Right lobe of liver (tissue), 6 donors: ENCODE measurements at regions not wholly inside any gene's neighbourhood (a gene's known extent, or its start where the extent isn't known, plus 50 kb on each side); places are given as distances from the start of the nearest gene placed in this dataset.

Source experiments
- ATAC-seq, 4 donors: fragments of 200-7000 bp; cut with Tn5 transposase; one replicate each; pipeline ENCODE4 v1.9.1; 2020; ENCODE audit warnings: mild to moderate bottlenecking in 4 of 4, moderate library complexity in 4 of 4
- DNase-seq, 3 donors: peaks; one replicate each; pipeline ENCODE4 v3.0.0-alpha.2; 2020
- H3K27ac ChIP-seq, 3 donors: fragments of 200-600 bp; one replicate each; pipeline ENCODE4 v1.8.0; 2022
- H3K27me3 ChIP-seq, 2 donors: fragments of 200-600 bp; one replicate each; pipeline ENCODE4 v1.8.0; 2022
- H3K36me3 ChIP-seq, 4 donors: fragments of 200-600 bp; sonication (generic) in 1 of 4; one replicate each; pipeline versions ENCODE4 v1.5.1 to v1.8.0; 2017 to 2022; ENCODE audit warnings: control low read depth in 1 of 4
- H3K4me1 ChIP-seq, 4 donors: fragments of 200-600 bp; sonication (generic) in 1 of 4; one replicate each; pipeline versions ENCODE4 v1.5.1 to v1.8.0; 2017 to 2022; ENCODE audit warnings: control low read depth in 1 of 4
- H3K4me3 ChIP-seq, 3 donors: fragments of 200-600 bp; one replicate each; pipeline ENCODE4 v1.8.0; 2022
- H3K9me3 ChIP-seq, 4 donors: fragments of 200-600 bp; sonication (generic) in 1 of 4; one replicate each; pipeline versions ENCODE4 v1.5.1 to v1.8.0; 2017 to 2022; ENCODE audit warnings: control low read depth in 1 of 4
- CTCF ChIP-seq, 4 donors: fragments of 200-600 bp in 3 of 4; fragments of 450-650 bp in 1 of 4; IDR thresholded peaks; one replicate each; pipeline versions ENCODE4 v1.5.1 to v1.8.0; 2016 to 2022; ENCODE audit warnings: antibody characterized with exemption in 4 of 4, mild to moderate bottlenecking in 2 of 4
- POLR2A ChIP-seq: fragments of 450-650 bp; IDR thresholded peaks from one replicate; pipeline ENCODE4 v1.6.1; 2017; ENCODE audit warnings: antibody characterized with exemption, mild to moderate bottlenecking
- whole genome bisulfite sequencing: methylation state at CpG from one replicate; pipeline ENCODE4 v1.1.6; 2018; ENCODE audit warnings: low coverage, low lambda C conversion rate; ENCODE audit not compliant: insufficient coverage; ENCODE audit errors: missing lambda C conversion rate; 5-methylcytosine and 5-hydroxymethylcytosine counted together
- intact Hi-C, 2 donors: fragments of 100-400 bp; cut with DNase I; formaldehyde crosslinking; loops; one replicate each; pipeline versions ENCODE4 v1.11.2 to v1.14.1; 2022
- donor health status: DM: no; HTN: yes; CAD: no.
- donor health status: DM: no; HTN: no; CAD: no.
- donor health status: DM: no; HTN: no; CAD: no.
- donor health status: DM: no; HTN: yes; CAD: no.
- donor health status: DM: no; HTN: yes; CAD: no.

GRCh38 chr3:154782151-154782550 lies 298.0 kb upstream of the MME start:
- DNase-seq = no peak
- no peak for TF ChIP-seq CTCF (IDR thresholded peaks at IDR 0.05)
- TF ChIP-seq POLR2A = no peak
- intact Hi-C loops = no loop called here
- WGBS = 55% methylated on average over 2 of the region's 2 CpGs
- H3K4me1 ChIP-seq = no peaks in the 10 kb centered on the region
- no peaks in the 10 kb centered on the region for H3K27me3 ChIP-seq
- no peak overlapping the region for H3K27ac ChIP-seq
- no peaks in the 10 kb centered on the region for H3K36me3 ChIP-seq
- H3K4me3 ChIP-seq = no peak overlapping the region
- H3K9me3 ChIP-seq = no peaks in the 10 kb centered on the region
- no peak for ATAC-seq

GRCh38 chr3:154781595-154781994 lies 298.5 kb upstream of the MME start:
- H3K4me3 ChIP-seq = no peak overlapping the region
- TF ChIP-seq CTCF (IDR thresholded peaks at IDR 0.05) (no peak), POLR2A (no peak)
- ATAC-seq (no peak), DNase-seq (no peak)
- no peak overlapping the region for H3K27ac ChIP-seq
- H3K36me3 ChIP-seq = no peaks in the 10 kb centered on the region
- H3K9me3 ChIP-seq = no peaks in the 10 kb centered on the region
- no peaks in the 10 kb centered on the region for H3K4me1 ChIP-seq
- WGBS = 53% methylated on average over 3 of the region's 3 CpGs
- intact Hi-C loops = no loop called here
- no peaks in the 10 kb centered on the region for H3K27me3 ChIP-seq

DNA sequence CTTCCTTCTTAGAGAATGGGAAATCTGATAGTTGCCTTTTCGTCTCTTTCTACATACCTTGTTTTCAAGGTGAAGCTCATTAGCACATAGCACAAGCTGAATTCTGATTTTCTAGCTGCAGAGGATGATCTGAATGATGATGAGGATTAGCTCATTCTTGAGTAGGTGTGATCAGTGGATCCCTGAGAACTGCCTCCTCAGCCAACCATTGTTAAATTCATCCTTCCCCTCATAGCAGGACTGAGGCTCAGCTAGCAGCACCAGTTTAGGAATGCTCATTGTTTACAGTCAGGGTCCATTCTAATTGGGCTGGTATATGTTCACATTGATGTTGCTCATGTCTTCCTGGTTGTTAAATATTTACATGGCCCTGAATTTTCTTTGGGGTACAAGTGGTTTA lies 299.9 kb upstream of the MME start:
- no peak overlapping the region for H3K27ac ChIP-seq
- ATAC-seq = no peak
- no peak for DNase-seq
- no peaks in the 10 kb centered on the region for H3K4me1 ChIP-seq
- no peaks in the 10 kb centered on the region for H3K36me3 ChIP-seq
- TF ChIP-seq CTCF (IDR thresholded peaks at IDR 0.05) (no peak), POLR2A (no peak)
- H3K4me3 ChIP-seq = no peak overlapping the region
- intact Hi-C loops = no loop called here
- no peaks in the 10 kb centered on the region for H3K9me3 ChIP-seq
- 44% methylated on average over 1 of the region's 1 CpG for WGBS
- no peaks in the 10 kb centered on the region for H3K27me3 ChIP-seq

DNA sequence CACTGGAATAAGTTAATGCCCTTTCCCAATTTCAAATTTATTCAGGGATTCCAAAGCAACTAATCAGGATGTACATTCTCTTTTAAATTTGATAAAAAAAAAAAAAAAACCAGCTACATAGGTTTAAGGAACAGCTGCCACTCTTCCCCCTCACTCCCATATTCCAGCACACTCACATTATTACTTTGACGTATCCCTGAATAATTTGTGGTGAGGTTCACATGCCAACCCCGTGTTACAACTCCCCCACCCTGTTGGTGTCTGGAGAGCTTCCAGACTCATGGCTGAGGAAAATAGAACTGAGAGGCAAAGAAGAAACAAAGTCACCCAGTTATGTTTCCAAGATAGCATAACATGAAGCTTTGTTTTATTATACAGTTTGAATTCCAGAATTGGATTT lies 300.5 kb upstream of the MME start:
- Histone ChIP-seq H3K4me3 (no peak overlapping the region), H3K36me3 (no peaks in the 10 kb centered on the region), H3K9me3 (no peaks in the 10 kb centered on the region), H3K27me3 (no peaks in the 10 kb centered on the region), H3K27ac (no peak overlapping the region), H3K4me1 (no peaks in the 10 kb centered on the region)
- intact Hi-C loops = no loop called here
- ATAC-seq = no peak
- DNase-seq = no peak
- TF ChIP-seq POLR2A = no peak
- no peak for TF ChIP-seq CTCF (IDR thresholded peaks at IDR 0.05)
- WGBS = 28% methylated on average over 2 of the region's 2 CpGs

DNA sequence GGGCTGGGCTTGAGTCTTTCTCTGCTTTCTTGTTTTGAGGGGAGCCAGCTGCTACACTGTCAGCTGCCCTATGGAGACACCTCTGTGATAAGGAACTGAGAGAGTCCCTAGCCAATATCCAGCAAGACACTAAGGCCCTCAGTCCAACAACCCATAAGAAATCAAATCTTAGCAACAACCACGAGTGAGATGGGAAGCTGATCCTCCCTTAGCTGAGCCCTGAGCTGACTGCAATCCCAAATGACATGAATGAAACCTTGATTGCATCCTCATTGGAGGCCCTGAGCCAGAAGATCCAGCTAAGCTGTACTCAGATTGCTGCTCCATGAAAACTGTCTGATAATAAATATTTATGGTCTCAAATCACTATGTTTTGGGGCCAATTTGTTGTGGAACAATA lies 302.1 kb upstream of the MME start:
- DNase-seq (no peak), ATAC-seq (no peak)
- Histone ChIP-seq H3K27me3 (no peaks in the 10 kb centered on the region), H3K9me3 (no peaks in the 10 kb centered on the region), H3K4me3 (no peak overlapping the region), H3K4me1 (no peaks in the 10 kb centered on the region), H3K36me3 (no peaks in the 10 kb centered on the region), H3K27ac (no peak overlapping the region)
- intact Hi-C loops = no loop called here
- WGBS = 25% methylated on average over 1 of the region's 1 CpG
- no peak for TF ChIP-seq CTCF (IDR thresholded peaks at IDR 0.05)
- no peak for TF ChIP-seq POLR2A
